ENCODE measurements at regions not wholly inside any gene's neighbourhood (a gene's known extent, or its start where the extent isn't known, plus 50 kb on each side); places are given as distances from the start of the nearest gene placed in this dataset.

- Histone ChIP-seq H3K36me3 (replicated peaks in 1 of 2; ENCODE audit: control extremely low read depth in 1 of 2, control insufficient read depth in 1 of 2, extremely low read depth in 1 of 2, insufficient read depth in 2 of 2, low read length in 1 of 2) (no peaks in the 10 kb centered on the region), H3K27me3 (replicated peaks in 1 of 4; ENCODE audit: control extremely low read depth in 1 of 4, control insufficient read depth in 3 of 4, insufficient read depth in 4 of 4, low read length in 3 of 4) (no peaks in the 10 kb centered on the region), H2AFZ (ENCODE audit: insufficient read depth, low read depth, low read length, poor library complexity, severe bottlenecking) (no peak overlapping the region), H3K4me1 (ENCODE audit: control insufficient read depth in 2 of 2, insufficient read depth in 2 of 2, low read length in 2 of 2) (no peaks in the 10 kb centered on the region), H3K9ac (ENCODE audit: low read length) (no peak overlapping the region), H3K9me3 (ENCODE audit: control extremely low read depth in 1 of 3, control insufficient read depth in 2 of 3, insufficient read depth in 1 of 3, low read length in 2 of 3) (peaks cover 2 to 25% (median 16%) of the 10 kb centered on the region in 3 donors), H3K79me2 (ENCODE audit: control insufficient read depth, insufficient read depth, low read length) (no peaks in the 10 kb centered on the region), H3K4me2 (replicated peaks; ENCODE audit: low read depth, low read length, poor library complexity, severe bottlenecking) (no peak overlapping the region), H3K4me3 (ENCODE audit: control extremely low read depth in 1 of 5, extremely low read depth in 1 of 5, insufficient read depth in 1 of 5, low read depth in 2 of 5, low read length in 4 of 5) (no peak overlapping the region), H4K20me1 (ENCODE audit: control insufficient read depth, insufficient read depth, low read length, poor library complexity, severe bottlenecking) (no peaks in the 10 kb centered on the region), H3K27ac (ENCODE audit: low read length in 2 of 2) (no peak overlapping the region)
- Mint-ChIP-seq H3K27me3 (no peaks in the 10 kb centered on the region), H3K27ac (no peak overlapping the region), H3K4me3 (no peak overlapping the region), H3K4me1 (no peaks in the 10 kb centered on the region), H3K9me3 (ENCODE audit: insufficient read depth) (peaks cover 6% of the 10 kb centered on the region)
- intact Hi-C loops (cut with micrococcal nuclease): no loop called here
- ChIA-PET CTCF (no interaction called here), POLR2A (no interaction called here)
- DNase-seq (no peak), ATAC-seq (ENCODE audit: low read depth) (no peak)
- TF ChIP-seq CTCF (IDR thresholded peaks at IDR 0.05) (no peak), EZH2 (IDR thresholded peaks at IDR 0.05; ENCODE audit: borderline replicate concordance, insufficient read depth, low read depth, low read length, poor library complexity, severe bottlenecking) (no peak)
Observed at GRCh38 chr9:107852891-107853290, 363.3 kb upstream of the KLF4 start.

GRCh38 chr9:107850653-107851052, 361.1 kb upstream of the KLF4 start:
- intact Hi-C loops (cut with micrococcal nuclease): no loop called here
- CTCF ChIA-PET: no interaction called here
- H3K36me3 ChIP-seq (replicated peaks in 1 of 2; ENCODE audit: control extremely low read depth in 1 of 2, control insufficient read depth in 1 of 2, extremely low read depth in 1 of 2, insufficient read depth in 2 of 2, low read length in 1 of 2): no peaks in the 10 kb centered on the region
- no peaks in the 10 kb centered on the region for H3K79me2 ChIP-seq (ENCODE audit: control insufficient read depth, insufficient read depth, low read length)
- H3K4me1 Mint-ChIP-seq: no peaks in the 10 kb centered on the region
- no peak for DNase-seq
- H3K27ac Mint-ChIP-seq: no peak overlapping the region
- H4K20me1 ChIP-seq (ENCODE audit: control insufficient read depth, insufficient read depth, low read length, poor library complexity, severe bottlenecking): no peaks in the 10 kb centered on the region
- ATAC-seq (ENCODE audit: low read depth): no peak
- H2AFZ ChIP-seq (ENCODE audit: insufficient read depth, low read depth, low read length, poor library complexity, severe bottlenecking): no peak overlapping the region
- POLR2A ChIA-PET: no interaction called here
- H3K9me3 ChIP-seq (ENCODE audit: control extremely low read depth in 1 of 3, control insufficient read depth in 2 of 3, insufficient read depth in 1 of 3, low read length in 2 of 3): peaks cover 0 to 19% (median 15%) of the 10 kb centered on the region in 3 donors
- no peaks in the 10 kb centered on the region for H3K27me3 ChIP-seq (replicated peaks in 1 of 4; ENCODE audit: control extremely low read depth in 1 of 4, control insufficient read depth in 3 of 4, insufficient read depth in 4 of 4, low read length in 3 of 4)
- whole genome bisulfite sequencing (ENCODE audit: insufficient coverage): 97% methylated on average over 6 of the region's 6 CpGs
- no peak overlapping the region for H3K4me3 ChIP-seq (ENCODE audit: control extremely low read depth in 1 of 5, extremely low read depth in 1 of 5, insufficient read depth in 1 of 5, low read depth in 2 of 5, low read length in 4 of 5)
- H3K4me1 ChIP-seq (ENCODE audit: control insufficient read depth in 2 of 2, insufficient read depth in 2 of 2, low read length in 2 of 2): no peaks in the 10 kb centered on the region
- TF ChIP-seq EZH2 (IDR thresholded peaks at IDR 0.05; ENCODE audit: borderline replicate concordance, insufficient read depth, low read depth, low read length, poor library complexity, severe bottlenecking) (no peak), CTCF (IDR thresholded peaks at IDR 0.05) (no peak)
- peaks cover 4% of the 10 kb centered on the region for H3K9me3 Mint-ChIP-seq (ENCODE audit: insufficient read depth)
- no peak overlapping the region for H3K9ac ChIP-seq (ENCODE audit: low read length)
- no peak overlapping the region for H3K27ac ChIP-seq (ENCODE audit: low read length in 2 of 2)
- H3K27me3 Mint-ChIP-seq: no peaks in the 10 kb centered on the region
- no peak overlapping the region for H3K4me3 Mint-ChIP-seq
- no peak overlapping the region for H3K4me2 ChIP-seq (replicated peaks; ENCODE audit: low read depth, low read length, poor library complexity, severe bottlenecking)

Measured in B cell (primary cell).